ENCODE measurements at regions not wholly inside any gene's neighbourhood (a gene's known extent, or its start where the extent isn't known, plus 50 kb on each side); places are given as distances from the start of the nearest gene placed in this dataset.
A peak's percentile ranks its signal among the peaks of the same experiment; 100 is the strongest.

DNA sequence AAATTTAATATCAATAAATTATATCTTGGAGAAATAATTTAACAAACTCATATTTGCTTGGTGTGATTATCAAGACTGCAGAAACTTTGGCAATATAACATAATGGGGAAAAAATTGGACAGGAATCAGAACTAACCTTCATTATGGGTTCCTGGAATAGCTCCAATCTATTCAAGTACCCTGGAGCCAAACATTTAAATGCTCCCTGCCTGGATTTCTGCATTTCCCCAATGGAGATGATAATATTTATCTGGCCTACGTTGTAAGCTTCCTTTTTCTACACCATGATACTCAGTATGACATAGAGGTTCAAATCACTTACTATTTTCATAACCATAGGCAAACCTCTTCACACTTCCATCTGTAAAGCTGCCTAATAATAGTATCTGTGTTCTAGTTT, 326.8 kb downstream of the TRIML1 start:
- no peak for DNase-seq (ENCODE audit: extremely low read depth in 1 of 11, low read depth in 9 of 11, low spot score in 4 of 11)

DNA sequence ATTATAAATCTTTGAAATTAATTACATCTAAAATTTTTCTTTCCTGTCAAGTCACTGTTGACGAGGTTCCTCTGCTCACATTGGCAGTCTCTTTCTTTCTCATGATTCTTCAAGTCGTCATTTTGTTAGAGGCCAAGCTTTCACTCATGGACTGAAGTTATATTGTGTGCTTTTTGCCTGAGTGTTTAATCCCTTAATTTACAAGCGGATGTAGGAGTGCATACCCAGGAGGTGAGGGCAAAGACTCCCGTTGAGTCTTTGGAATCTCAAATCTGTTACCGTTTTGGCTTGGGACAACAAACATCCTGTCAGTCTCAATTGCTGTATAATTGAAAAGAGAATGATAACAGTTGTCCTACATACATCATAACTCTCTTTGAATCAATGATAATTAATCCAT, 345.0 kb downstream of the TRIML1 start:
- DNase-seq (ENCODE audit: extremely low read depth in 1 of 11, low read depth in 9 of 11, low spot score in 4 of 11), result no peak

DNA sequence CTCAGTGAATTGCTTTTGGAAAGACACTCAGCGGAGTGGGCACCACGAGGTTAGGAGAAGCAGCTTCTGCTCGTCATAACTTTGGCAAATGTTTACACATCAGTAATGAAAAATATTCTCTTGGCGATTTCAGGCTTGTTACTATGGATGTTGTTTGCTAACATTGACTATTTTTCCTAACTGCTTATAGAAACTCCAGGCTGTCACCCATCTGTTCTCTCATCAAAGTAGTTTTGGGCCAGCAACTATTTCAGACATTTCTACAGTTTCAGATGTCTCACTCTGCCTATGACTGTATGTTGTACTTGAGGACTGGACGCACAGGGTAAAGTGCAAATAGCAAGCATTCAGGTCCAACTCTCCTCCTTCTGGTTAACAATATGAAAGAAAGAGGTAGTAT, 346.7 kb downstream of the TRIML1 start:
- DNase-seq (ENCODE audit: extremely low read depth in 1 of 11, low read depth in 9 of 11, low spot score in 4 of 11), result no peak

DNA sequence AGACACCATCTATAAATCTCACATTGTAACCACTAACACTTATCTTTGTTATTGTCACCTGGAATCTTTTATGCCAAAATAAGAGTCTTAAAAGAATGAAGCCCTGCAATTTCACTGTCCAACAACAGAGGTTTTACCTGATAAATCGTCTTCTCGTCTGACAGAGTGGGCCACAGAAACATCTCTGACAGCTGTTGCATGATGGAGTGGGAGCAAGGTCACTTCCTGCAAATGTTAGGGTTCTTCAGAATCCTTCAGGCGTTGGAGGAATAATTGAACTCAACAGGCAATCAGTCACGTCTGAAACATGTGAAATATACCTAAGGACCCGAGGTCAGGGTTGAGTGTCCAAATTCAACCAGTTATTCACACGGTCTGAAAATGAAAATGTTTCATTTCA, 353.6 kb downstream of the TRIML1 start:
- DNase-seq (ENCODE audit: extremely low read depth in 1 of 11, low read depth in 9 of 11, low spot score in 4 of 11), result no peak

DNA sequence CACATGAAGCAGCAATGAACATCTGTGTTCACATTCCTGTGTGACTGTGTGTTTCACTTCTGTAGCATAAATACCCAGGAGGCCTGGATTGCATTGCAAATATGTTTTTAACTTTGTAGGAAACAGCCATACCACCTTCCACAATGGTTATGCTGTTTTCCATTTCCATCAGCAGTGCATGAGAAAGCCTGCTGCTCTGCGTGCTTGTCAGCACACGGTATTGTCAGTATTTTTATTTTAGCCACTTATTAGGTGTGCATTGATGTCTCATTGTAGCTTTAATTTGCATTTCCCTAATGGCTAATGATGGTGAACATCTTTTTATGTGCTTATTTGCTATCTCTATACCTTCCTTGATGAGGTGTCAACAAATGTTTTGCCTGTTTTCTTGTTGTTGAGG, 355.9 kb downstream of the TRIML1 start:
- no peak for DNase-seq (ENCODE audit: extremely low read depth in 1 of 11, low read depth in 9 of 11, low spot score in 4 of 11)

DNA sequence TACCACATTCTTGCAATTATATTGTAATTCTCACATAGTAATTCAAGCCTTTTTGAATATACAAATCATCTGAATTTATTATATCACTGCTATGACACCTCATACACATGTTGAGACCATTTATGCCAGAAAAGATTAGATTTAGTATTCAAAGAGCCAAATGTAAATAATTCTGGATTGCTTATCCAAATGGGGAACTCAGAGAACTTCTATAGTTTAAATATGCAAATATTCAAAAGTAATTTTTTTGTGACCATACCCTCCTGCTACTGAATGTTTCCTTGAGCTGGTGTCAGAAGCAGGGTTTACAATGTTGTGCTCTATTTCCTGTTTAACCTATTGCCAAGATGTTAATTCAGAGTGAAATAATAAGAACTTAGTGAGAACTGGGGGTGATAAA, 372.2 kb downstream of the TRIML1 start:
- no peak for DNase-seq (ENCODE audit: extremely low read depth in 1 of 11, low read depth in 9 of 11, low spot score in 4 of 11)

DNA sequence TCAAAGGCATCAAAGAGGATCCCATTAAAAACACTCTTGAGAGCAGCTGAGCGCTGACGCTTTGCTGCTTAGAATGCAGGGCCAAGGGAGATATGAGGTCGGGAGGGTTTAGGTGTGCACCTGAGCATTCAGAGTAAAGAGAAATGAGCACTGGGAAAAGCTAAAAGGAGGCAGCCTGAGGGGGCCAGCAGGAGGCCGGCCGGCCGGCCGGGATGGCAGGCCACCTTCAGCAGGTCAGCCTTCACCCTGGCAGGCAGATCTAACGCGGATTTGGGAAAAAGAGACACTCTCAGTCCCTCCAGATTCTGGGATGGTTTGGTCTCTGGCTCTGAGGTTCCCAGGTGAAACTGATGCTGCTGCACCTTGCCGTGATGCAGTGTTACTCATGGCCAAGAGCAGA, 393.5 kb downstream of the TRIML1 start:
- DNase-seq (ENCODE audit: extremely low read depth in 1 of 11, low read depth in 9 of 11, low spot score in 4 of 11), result no peak

DNA sequence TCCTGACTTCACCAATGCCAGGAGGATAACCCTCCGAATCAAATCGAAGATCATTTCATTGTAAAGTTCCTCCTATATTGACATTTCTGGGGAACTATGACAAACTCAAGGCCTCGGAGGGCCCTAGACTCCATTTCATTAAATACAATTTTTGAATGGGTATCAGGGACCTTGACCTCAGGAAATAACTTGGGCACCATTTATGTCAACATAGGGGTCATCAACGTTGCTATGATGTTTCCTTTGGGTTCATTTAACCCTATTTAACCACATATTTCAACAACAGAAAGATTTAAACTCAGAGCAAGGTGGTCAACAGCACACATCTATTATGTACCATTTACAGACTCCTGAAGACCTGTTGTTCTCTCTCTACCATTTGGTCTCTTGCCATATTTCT, 395.1 kb downstream of the TRIML1 start:
- no peak for DNase-seq (ENCODE audit: extremely low read depth in 1 of 11, low read depth in 9 of 11, low spot score in 4 of 11)

DNA sequence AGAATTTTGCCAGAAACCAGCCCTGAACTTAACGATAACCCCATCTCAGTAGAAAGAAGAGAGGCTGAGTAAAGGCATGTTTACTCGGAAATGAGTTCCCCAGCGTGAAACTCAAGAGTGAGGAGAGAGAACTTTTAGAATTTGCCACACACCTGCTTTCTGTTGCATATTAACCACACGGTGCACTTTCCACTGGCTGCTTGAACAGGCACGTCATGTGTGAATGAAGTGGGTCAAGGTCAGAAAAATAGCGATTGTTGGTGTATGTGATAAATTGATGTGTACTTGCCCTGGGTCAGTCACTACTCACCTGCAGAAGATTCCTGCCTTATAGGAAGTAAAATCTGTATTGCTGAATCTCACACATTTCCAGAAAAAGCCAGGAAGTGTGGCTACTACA, 395.7 kb downstream of the TRIML1 start:
- DNase-seq (ENCODE audit: extremely low read depth in 1 of 11, low read depth in 9 of 11, low spot score in 4 of 11), result peak in 3 of 11 donors; percentile 7 to 32 (median 12)

DNA sequence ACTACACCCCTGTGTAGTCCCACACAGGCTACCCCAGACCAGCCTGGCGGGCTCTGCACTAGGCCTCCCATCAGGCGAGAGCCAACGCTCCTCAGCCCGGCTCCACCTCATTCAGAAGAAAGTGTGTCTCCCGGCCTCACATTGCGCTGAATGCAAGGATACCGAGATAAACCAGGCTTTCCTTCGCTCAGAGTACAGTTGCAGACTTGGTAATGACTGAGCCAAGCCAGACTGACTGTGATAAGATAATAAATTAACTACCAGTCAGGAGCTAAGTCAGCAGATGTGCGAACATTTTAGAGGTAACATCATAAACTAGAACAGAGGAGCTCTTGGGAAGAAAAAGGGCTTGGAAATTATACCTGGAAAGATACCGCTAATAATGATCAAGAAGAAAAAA, 397.6 kb downstream of the TRIML1 start:
- no peak for DNase-seq (ENCODE audit: extremely low read depth in 1 of 11, low read depth in 9 of 11, low spot score in 4 of 11)

DNA sequence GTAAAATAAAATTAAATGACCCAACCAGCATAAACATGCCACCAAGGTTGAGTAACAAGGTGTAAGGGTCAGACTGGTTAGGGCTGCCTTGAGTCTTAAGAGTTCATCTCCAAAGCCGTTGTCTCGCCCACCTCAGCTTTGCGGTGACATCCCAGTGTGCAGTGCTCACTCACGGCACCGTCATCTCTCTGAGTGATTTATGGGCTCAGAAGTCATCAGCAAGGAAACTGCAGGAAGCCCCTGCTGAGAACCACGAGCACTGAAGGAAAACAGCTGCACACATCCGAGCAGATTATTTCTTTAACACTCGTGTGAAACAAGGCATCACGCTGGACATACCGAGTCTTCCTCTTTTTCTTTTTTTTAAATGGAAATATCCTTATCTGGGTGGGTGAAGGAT, 411.1 kb downstream of the TRIML1 start:
- peak in 6 of 11 donors; percentile 1 to 19 (median 14) for DNase-seq (ENCODE audit: extremely low read depth in 1 of 11, low read depth in 9 of 11, low spot score in 4 of 11)

DNA sequence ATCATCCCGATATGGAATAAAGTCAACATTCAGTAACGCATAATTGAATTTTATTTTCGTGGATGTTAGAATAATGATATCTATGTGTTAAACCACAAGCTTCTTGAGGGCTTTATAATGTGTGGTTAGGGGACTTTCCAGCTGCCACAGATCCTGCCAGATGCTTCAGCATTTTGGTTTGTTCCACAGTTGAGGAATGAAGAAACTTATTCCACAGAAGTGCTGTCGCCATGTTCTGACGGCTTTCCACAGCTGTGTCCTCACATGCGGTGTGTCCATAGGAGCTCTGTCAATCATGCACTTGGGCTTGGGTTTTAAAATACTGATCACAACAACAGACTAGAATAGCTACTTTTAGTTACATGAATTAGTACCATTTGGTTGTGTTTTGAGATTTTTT, 411.9 kb downstream of the TRIML1 start:
- DNase-seq (ENCODE audit: extremely low read depth in 1 of 11, low read depth in 9 of 11, low spot score in 4 of 11), result no peak

DNA sequence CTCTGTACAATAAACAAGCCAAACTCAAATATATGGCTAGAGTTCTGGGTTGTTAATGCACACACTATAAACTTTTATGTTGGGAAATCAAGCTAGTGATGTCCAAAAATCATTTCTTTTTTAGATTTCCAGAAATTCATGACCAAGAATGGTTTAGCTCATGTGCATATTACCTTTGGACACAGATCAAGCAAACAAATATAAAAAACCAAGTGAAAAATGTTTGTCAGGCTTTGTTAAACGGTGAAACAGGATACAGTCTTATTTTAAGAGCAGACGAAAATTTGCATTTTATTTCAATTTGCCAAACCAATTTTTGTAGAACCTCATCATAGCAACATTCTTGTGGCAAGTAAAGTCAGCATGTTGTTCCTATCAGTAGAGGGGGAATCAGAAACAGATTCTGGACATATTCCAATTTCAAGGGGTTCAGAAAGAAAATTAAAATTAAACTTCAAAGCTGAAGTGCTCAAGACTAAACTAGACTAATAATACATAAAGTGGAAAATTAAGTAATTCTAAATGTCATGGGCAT, 413.6 kb downstream of the TRIML1 start:
- no peak for DNase-seq (ENCODE audit: extremely low read depth in 1 of 11, low read depth in 9 of 11, low spot score in 4 of 11)

DNA sequence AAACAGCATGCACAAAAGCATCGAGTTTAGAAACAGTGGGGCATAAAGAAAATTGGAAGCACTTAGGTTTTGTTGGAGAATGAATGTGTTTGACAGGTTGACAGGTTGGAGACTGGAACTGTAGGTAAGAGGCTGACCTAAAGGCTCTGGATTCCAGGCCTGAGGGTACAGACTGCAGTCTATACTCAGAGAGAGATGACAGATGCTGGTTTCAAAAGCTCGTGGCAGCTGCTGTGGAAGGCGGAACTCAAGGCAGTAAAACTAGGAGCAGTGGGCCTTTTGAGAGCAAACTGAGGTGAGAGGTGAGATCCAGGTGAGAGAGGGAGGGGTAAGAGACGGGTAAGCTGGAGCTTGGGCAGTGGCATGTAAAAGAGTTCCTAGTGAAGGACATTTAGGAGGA, 415.2 kb downstream of the TRIML1 start:
- DNase-seq (ENCODE audit: extremely low read depth in 1 of 11, low read depth in 9 of 11, low spot score in 4 of 11), result no peak

DNA sequence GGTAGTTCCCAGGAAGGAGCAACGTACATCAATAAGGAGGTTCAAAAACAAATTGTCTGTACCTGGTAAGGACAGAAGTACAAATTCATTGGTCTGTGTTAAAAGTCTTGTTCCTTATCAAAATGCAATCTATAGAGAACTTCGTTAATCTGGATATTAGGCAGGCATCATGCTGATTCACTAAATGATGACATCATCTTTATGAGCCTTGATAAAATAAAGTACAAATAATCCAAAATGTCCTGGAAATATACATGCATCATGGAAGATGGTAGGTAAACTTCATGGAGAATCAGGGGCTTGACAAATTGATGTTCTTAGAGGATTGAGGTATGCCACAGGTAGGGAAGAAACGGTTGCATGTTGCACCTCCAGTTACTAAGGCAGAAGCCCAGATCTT, 433.9 kb downstream of the TRIML1 start:
- no peak for DNase-seq (ENCODE audit: extremely low read depth in 1 of 11, low read depth in 9 of 11, low spot score in 4 of 11)

DNA sequence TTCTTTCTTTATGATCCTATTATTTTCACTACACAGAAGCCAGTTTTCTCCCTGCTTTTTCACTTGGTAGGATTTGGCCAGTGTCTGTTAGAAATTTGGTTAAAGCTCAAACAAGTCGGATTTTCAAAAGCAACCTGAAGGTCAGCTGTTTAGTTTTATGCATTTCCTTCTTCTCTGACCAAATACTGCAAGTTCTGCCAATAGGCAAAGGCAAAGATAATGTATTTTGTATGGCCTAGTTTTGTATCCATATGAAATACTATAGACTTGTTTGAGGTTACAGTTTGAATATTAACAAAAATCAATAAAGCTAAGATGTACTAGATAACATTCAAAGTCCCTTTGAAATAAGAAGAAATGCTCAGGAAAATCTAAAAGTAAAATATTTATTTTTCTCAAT, 439.4 kb downstream of the TRIML1 start:
- no peak for DNase-seq (ENCODE audit: extremely low read depth in 1 of 11, low read depth in 9 of 11, low spot score in 4 of 11)

DNA sequence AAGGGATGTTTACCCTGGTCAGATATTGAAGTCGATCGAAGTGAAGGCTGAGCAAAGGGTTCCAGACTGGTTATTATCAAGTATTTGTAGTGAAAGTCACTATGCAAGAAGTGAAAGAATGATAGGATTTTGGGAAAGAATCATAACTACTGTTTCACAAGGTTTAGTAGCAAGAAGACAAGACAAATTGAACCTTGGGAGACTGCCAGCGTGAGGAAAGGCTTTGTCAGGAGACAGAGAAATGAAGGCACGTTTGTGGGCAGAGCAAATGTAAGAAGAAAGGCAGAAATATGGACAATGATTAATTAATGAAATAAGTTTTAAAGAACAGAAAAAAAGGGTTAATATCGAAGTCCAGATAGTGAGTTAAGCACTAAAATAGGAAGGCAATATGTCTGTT, 456.8 kb downstream of the TRIML1 start:
- no peak for DNase-seq (ENCODE audit: extremely low read depth in 1 of 11, low read depth in 9 of 11, low spot score in 4 of 11)

DNA sequence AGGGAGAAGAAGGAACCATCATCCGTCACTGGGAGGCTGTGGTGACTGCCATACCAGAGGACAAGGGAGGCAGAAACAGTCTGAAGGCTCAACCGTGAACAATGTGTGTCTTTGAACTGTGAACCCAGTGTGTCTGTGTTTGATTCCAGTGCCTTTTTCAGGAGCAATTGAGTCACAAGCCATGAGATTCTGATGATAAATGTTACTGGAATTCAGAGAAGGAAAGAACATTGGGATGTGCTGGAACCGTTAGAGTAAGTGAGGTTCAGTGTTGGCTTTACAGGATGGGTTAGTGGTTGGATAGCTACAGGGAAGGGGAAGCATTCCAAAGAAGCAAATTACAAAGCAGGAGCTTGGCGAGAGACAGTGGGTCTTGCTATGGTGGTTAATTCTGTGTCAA, 464.4 kb downstream of the TRIML1 start:
- no peak for DNase-seq (ENCODE audit: extremely low read depth in 1 of 11, low read depth in 9 of 11, low spot score in 4 of 11)

DNA sequence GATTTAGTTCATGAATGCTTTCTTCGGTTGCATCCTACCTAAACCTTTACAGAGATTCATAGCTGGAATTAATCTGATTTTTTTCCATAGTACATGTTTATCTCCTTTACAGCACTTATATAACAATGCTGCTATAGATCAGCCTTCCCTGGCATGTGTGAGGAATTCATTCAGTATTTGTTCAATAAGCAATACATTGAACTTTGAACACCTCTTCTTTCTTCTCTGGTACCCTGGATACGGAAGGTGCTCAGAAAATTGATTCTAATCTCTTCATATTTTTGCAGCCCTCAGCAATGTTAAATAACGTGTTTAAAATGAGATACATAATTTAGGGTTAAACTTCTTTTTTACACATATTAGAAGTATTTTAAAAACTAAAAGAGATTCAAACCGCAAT, 467.4 kb downstream of the TRIML1 start:
- DNase-seq (ENCODE audit: extremely low read depth in 1 of 11, low read depth in 9 of 11, low spot score in 4 of 11), result no peak

DNA sequence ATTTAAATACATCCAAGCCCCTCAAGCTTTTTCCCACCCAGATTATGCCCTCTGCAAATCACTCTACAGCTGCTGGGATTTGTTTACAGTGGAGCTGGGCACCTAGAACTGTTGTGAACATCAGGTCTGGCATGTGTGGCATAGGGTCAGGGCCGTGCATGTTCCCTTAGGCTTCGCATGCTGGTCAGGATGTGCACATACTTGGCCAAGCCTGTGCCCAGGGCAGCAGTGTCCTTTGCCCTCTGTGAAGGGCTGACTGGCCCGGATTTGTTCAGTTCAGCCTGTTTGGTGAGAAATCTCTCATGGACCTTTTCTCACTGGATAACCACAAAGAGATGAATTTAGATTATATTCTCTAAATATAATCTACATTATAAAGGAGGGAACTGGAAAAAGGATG, 471.9 kb downstream of the TRIML1 start:
- DNase-seq (ENCODE audit: extremely low read depth in 1 of 11, low read depth in 9 of 11, low spot score in 4 of 11), result no peak

DNA sequence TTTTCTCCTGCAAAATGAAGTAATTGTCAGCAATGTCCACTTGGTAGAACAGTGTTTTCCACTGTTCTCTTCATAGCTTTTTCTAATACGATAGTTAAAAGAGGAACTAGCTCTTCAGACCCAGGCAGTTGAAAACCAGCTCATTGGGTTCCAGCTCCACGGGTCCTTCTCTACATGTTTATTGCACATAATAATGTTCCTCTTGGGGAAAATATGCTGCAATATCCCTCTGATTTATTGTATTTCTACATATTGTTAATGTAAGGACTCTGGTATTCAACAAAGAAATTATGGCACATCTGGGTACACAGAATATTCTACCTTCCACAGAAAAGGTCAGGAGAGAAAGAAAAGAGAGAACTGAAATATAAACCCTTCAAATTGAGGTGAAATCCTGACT, 473.4 kb downstream of the TRIML1 start:
- DNase-seq (ENCODE audit: extremely low read depth in 1 of 11, low read depth in 9 of 11, low spot score in 4 of 11), result no peak

DNA sequence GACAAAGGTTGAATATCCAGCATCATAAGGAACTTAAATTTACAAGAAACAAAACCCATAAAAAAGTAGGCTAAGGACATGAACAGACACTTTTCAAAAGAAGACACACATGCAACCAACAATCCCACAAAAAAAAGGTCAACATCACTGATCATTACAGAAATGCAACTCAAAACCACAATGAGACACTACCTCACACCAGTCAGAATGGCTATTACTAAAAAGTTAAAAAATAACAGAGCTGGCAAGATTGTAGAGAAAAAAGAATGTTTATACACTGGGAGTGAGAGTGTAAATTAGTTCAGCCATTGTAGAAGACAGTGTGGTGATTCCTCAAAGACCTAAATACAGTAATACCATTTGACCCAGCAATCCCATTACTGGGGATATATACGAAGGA, 474.7 kb downstream of the TRIML1 start:
- DNase-seq (ENCODE audit: extremely low read depth in 1 of 11, low read depth in 9 of 11, low spot score in 4 of 11), result no peak
